CD8-positive, alpha-beta memory T cell (primary cell): ENCODE measurements at regions not wholly inside any gene's neighbourhood (a gene's known extent, or its start where the extent isn't known, plus 50 kb on each side); places are given as distances from the start of the nearest gene placed in this dataset.
A peak's percentile ranks its signal among the peaks of the same experiment; 100 is the strongest.

Source experiments
- CTCF ChIA-PET: fragments of 350-600 bp; sonication (Branson Sonifier 250); formaldehyde crosslinking; loops from one replicate; lab custom pipeline; 2021; ENCODE audit warnings: antibody characterized with exemption; lab: Charles Lee
- POLR2A ChIA-PET: fragments of 350-600 bp; sonication (Branson Sonifier 250); formaldehyde crosslinking; loops from one replicate; lab custom pipeline; 2021; ENCODE audit warnings: antibody characterized with exemption; lab: Charles Lee
- DNase-seq, 5 donors: peaks; one replicate each; pipeline versions ENCODE4 v3.0.0 to v3.0.0-alpha.2; 2020 to 2022; ENCODE audit warnings: mixed read lengths in 1 of 5
- H3K27ac ChIP-seq: one replicate; pipeline ENCODE4 v1.7.0; 2013; ENCODE audit warnings: low read depth, mild to moderate bottlenecking, low read length, moderate library complexity
- H3K27me3 ChIP-seq: 2 replicates; pipeline ENCODE4 v1.7.0; 2013; ENCODE audit warnings: low read length, mild to moderate bottlenecking; ENCODE audit not compliant: insufficient read depth, poor library complexity, severe bottlenecking
- H3K36me3 ChIP-seq: 2 replicates; pipeline ENCODE4 v1.7.0; 2013; ENCODE audit warnings: mild to moderate bottlenecking, low read length, moderate library complexity; ENCODE audit not compliant: insufficient read depth
- H3K4me1 ChIP-seq: 2 replicates; pipeline ENCODE4 v1.7.0; 2013; ENCODE audit warnings: mild to moderate bottlenecking, low read length, moderate library complexity; ENCODE audit not compliant: insufficient read depth
- H3K4me3 ChIP-seq: 2 replicates; pipeline ENCODE4 v1.7.0; 2013; ENCODE audit warnings: mild to moderate bottlenecking, low read length
- H3K9me3 ChIP-seq: 2 replicates; pipeline ENCODE4 v1.7.0; 2013; ENCODE audit warnings: mild to moderate bottlenecking, low read length
- H3K27ac Mint-ChIP-seq, 8 donors: one replicate each; pipeline ENCODE4 v1.8.0; 2020 to 2021; ENCODE audit warnings: mixed read lengths in 8 of 8, mild to moderate bottlenecking in 6 of 8, inconsistent platforms in 3 of 8, moderate library complexity in 3 of 8
- H3K27me3 Mint-ChIP-seq, 2 donors: one replicate each; pipeline ENCODE4 v1.8.0; 2020 to 2021; ENCODE audit warnings: mixed read lengths in 2 of 2, mild to moderate bottlenecking in 1 of 2, moderate library complexity in 1 of 2
- H3K36me3 Mint-ChIP-seq, 3 donors: one replicate each; pipeline ENCODE4 v1.8.0; 2020 to 2021; ENCODE audit warnings: mixed read lengths in 3 of 3, inconsistent platforms in 1 of 3, mild to moderate bottlenecking in 1 of 3
- H3K4me1 Mint-ChIP-seq, 3 donors: one replicate each; pipeline ENCODE4 v1.8.0; 2020 to 2021; ENCODE audit warnings: mixed read lengths in 3 of 3, inconsistent platforms in 1 of 3, mild to moderate bottlenecking in 1 of 3
- H3K4me3 Mint-ChIP-seq, 7 donors: one replicate each; pipeline ENCODE4 v1.8.0; 2020 to 2021; ENCODE audit warnings: mixed read lengths in 7 of 7, mild to moderate bottlenecking in 6 of 7, moderate library complexity in 4 of 7, inconsistent platforms in 2 of 7
- H3K9me3 Mint-ChIP-seq, 5 donors: one replicate each; pipeline ENCODE4 v1.8.0; 2020 to 2022; ENCODE audit warnings: mixed read lengths in 5 of 5, mild to moderate bottlenecking in 3 of 5, moderate library complexity in 2 of 5, inconsistent platforms in 1 of 5

DNA sequence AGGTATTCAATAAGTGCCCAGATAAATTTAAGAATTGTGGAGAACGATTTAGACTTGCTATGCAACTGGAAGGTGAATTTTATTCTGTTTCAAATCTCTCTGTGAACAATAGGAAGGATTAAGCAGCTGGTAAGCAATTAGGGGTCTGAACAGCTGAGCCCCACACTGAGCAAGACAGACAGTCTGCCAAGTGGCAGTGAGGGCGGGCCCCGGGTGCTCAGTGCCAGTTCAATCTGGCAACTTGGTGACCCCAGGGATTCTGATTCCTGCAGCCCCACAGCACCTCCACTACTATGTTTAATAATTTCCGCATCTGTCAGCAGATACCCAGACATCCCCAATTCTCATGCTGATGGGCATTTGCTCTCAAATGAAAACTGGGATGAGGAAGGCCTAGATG, 317.3 kb downstream of the PPP1R2C start:
- H3K27ac ChIP-seq, result no peak overlapping the region
- DNase-seq, result no peak
- no peak overlapping the region for H3K27ac Mint-ChIP-seq
- no peak overlapping the region for H3K4me3 ChIP-seq
- no peaks in the 10 kb centered on the region for H3K36me3 ChIP-seq
- ChIA-PET CTCF (no interaction called here), POLR2A (no interaction called here)
- no peaks in the 10 kb centered on the region for H3K9me3 Mint-ChIP-seq
- no peaks in the 10 kb centered on the region for H3K4me1 Mint-ChIP-seq
- no peaks in the 10 kb centered on the region for H3K27me3 ChIP-seq
- no peak overlapping the region for H3K4me3 Mint-ChIP-seq
- peaks cover 0 to 4% of the 10 kb centered on the region in 2 donors for H3K27me3 Mint-ChIP-seq
- H3K36me3 Mint-ChIP-seq, result no peaks in the 10 kb centered on the region
- no peaks in the 10 kb centered on the region for H3K4me1 ChIP-seq
- no peaks in the 10 kb centered on the region for H3K9me3 ChIP-seq

DNA sequence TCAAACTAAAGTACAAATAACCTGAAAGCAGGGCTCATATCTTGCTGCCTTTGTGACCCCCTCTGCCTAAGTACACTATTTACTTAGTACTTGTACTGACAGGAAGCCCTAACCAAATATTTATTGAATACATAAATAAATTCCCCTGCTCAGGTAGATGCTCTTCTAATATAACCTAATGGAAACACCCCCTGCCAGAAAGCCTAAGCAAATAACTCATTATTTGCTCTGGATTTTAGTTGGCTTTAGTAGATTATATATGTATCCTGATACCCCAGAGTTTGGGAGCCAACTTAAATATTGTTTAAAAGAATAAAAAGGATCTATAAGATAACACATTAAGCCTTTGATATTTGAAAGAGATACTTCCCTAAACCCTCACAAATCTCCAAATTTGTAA, 318.2 kb downstream of the PPP1R2C start:
- H3K9me3 Mint-ChIP-seq, result no peaks in the 10 kb centered on the region
- peaks cover 0 to 4% of the 10 kb centered on the region in 2 donors for H3K27me3 Mint-ChIP-seq
- Histone ChIP-seq H3K4me1 (no peaks in the 10 kb centered on the region), H3K9me3 (no peaks in the 10 kb centered on the region), H3K27me3 (no peaks in the 10 kb centered on the region), H3K4me3 (no peak overlapping the region), H3K36me3 (no peaks in the 10 kb centered on the region), H3K27ac (no peak overlapping the region)
- ChIA-PET CTCF (no interaction called here), POLR2A (no interaction called here)
- H3K4me3 Mint-ChIP-seq, result no peak overlapping the region
- no peaks in the 10 kb centered on the region for H3K4me1 Mint-ChIP-seq
- H3K27ac Mint-ChIP-seq, result no peak overlapping the region
- no peaks in the 10 kb centered on the region for H3K36me3 Mint-ChIP-seq
- DNase-seq, result no peak

DNA sequence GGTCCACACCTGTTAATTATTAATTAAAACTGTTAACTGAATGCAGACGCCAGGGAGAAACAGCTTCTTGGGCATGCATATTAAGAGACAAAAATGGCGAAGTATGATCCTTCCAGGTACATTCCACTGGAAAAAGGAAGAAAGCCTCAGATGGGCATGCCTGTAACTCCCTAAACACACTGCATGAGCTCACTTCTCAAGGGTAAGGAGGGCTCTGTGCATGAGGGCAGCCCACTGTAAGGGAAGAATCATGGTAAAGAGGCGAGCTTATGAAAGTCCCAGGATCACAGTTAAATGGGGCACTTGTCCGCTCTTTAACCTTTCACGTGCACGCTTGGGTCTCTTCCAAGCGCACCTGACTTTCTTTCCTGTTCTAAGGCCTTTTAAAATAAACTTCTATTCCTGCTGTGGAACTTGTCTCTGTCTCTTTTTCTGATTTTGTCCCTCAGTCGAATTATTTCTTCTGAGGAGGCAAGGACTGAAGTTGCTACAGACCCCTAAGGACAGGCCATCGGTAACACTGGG, 321.7 kb downstream of the PPP1R2C start:
- no peaks in the 10 kb centered on the region for H3K27me3 ChIP-seq
- no peaks in the 10 kb centered on the region for H3K9me3 Mint-ChIP-seq
- no peaks in the 10 kb centered on the region for H3K9me3 ChIP-seq
- H3K27me3 Mint-ChIP-seq, result no peaks in the 10 kb centered on the region
- no peak overlapping the region for H3K27ac ChIP-seq
- H3K36me3 ChIP-seq, result no peaks in the 10 kb centered on the region
- H3K4me3 Mint-ChIP-seq, result no peak overlapping the region
- H3K4me3 ChIP-seq, result no peak overlapping the region
- CTCF ChIA-PET, result no interaction called here
- no peaks in the 10 kb centered on the region for H3K4me1 ChIP-seq
- DNase-seq, result no peak
- H3K27ac Mint-ChIP-seq, result no peak overlapping the region
- no peaks in the 10 kb centered on the region for H3K36me3 Mint-ChIP-seq
- peaks cover 0 to 5% (median 0%) of the 10 kb centered on the region in 3 donors for H3K4me1 Mint-ChIP-seq
- POLR2A ChIA-PET, result no interaction called here

DNA sequence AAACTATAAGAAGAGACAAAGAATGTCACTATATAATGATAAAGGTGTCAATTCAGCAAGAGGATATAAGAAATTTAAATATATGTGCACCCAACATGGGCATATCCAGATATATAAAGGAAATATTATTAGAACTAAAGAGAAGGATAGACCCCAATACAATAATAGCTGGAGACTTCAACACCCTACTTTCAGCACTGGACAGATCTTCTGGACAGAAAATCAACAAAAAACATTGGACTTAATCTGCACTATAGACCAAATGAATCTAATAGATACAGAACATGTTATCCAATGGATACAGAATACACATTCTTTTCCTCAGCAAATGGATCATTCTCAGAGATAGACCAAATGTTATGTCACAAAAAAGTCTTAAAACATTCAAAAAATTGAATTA, 327.7 kb downstream of the PPP1R2C start:
- no peaks in the 10 kb centered on the region for H3K27me3 ChIP-seq
- no peaks in the 10 kb centered on the region for H3K4me1 ChIP-seq
- Mint-ChIP-seq H3K9me3 (peaks cover 0 to 9% (median 2%) of the 10 kb centered on the region in 5 donors), H3K27ac (no peak overlapping the region), H3K27me3 (no peaks in the 10 kb centered on the region), H3K4me1 (peaks cover 0 to 5% (median 0%) of the 10 kb centered on the region in 3 donors), H3K36me3 (peaks cover 0 to 10% (median 0%) of the 10 kb centered on the region in 3 donors), H3K4me3 (no peak overlapping the region)
- no peak overlapping the region for H3K27ac ChIP-seq
- ChIA-PET CTCF (no interaction called here), POLR2A (no interaction called here)
- no peaks in the 10 kb centered on the region for H3K36me3 ChIP-seq
- no peak for DNase-seq
- H3K4me3 ChIP-seq, result no peak overlapping the region
- H3K9me3 ChIP-seq, result no peaks in the 10 kb centered on the region

DNA sequence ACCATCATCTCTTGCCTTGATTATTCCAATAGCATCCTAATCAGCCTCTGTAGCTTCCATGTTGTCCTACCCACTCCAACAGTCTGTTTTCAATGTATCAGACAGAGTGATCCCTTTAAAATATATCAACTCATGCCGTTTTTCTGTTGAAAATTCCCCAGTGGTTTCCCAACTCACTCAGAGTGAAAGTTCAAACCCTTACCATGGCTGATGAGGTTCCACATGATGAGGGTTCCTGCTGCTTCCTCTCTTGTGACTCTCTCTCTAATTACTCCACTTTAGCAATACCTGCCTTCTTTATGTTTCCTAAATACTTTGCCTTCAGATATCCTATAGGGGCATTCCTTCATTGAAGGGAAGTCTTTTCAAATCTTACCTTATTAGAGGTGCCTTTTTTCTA, 334.7 kb downstream of the PPP1R2C start:
- H3K36me3 Mint-ChIP-seq, result peaks cover 0 to 20% (median 0%) of the 10 kb centered on the region in 3 donors
- H3K27me3 ChIP-seq, result no peaks in the 10 kb centered on the region
- DNase-seq, result no peak

DNA sequence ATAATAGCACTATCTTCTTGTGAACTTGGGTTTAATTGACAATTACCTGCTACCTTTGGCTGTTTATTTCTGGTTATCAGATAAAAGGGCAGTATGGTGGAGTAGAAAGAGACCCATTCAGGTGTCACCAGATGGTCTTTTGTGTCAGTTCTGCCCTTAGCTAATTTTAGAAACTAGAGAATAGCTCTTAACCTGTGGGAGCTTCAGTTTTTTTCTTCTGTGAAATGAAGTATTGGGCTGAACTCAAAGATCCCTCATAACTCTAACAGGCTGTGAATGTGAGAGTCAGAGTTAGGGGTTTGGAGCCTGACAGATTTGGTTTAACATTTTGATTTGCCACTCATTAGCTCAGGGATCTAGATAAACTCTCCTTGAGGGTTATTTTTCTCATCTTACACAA, 335.2 kb downstream of the PPP1R2C start:
- Mint-ChIP-seq H3K27me3 (no peaks in the 10 kb centered on the region), H3K9me3 (peaks cover 5 to 15% (median 8%) of the 10 kb centered on the region in 5 donors), H3K36me3 (peaks cover 0 to 22% (median 0%) of the 10 kb centered on the region in 3 donors), H3K4me3 (no peak overlapping the region), H3K27ac (no peak overlapping the region), H3K4me1 (peaks cover 5 to 6% (median 6%) of the 10 kb centered on the region in 3 donors)
- Histone ChIP-seq H3K9me3 (no peaks in the 10 kb centered on the region), H3K4me3 (no peak overlapping the region), H3K36me3 (no peaks in the 10 kb centered on the region), H3K27me3 (no peaks in the 10 kb centered on the region), H3K27ac (no peak overlapping the region), H3K4me1 (no peaks in the 10 kb centered on the region)
- POLR2A ChIA-PET, result no interaction called here
- no peak for DNase-seq
- CTCF ChIA-PET, result no interaction called here

More for the DNA sequence above, 334.7 kb downstream of the PPP1R2C start:
- H3K27ac ChIP-seq, result no peak overlapping the region
- H3K9me3 Mint-ChIP-seq, result peaks cover 5 to 15% (median 8%) of the 10 kb centered on the region in 5 donors
- H3K27me3 Mint-ChIP-seq, result no peaks in the 10 kb centered on the region
- H3K27ac Mint-ChIP-seq, result no peak overlapping the region
- no peaks in the 10 kb centered on the region for H3K4me1 ChIP-seq
- H3K4me3 ChIP-seq, result no peak overlapping the region
- H3K36me3 ChIP-seq, result no peaks in the 10 kb centered on the region
- CTCF ChIA-PET, result no interaction called here
- H3K4me3 Mint-ChIP-seq, result no peak overlapping the region
- H3K4me1 Mint-ChIP-seq, result peaks cover under 1 to 1% (median under 1%) of the 10 kb centered on the region in 3 donors
- POLR2A ChIA-PET, result no interaction called here
- no peaks in the 10 kb centered on the region for H3K9me3 ChIP-seq

DNA sequence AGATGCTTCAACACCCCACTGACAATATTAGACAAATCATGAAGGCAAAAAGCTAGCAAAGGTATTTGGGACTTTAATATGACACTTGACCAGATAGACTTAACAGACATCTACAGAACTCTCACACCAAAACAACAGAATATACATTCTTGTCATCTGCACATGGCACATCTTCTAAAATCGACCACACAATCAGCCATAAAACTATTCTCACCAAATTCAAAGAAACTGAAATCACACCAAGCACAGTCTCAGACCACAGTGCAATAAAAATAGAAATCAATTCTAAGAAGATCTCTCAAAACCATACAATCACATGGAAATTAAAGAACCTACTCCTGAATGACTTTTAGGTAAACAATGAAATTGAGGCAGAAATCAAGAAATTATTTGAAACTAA, 340.8 kb downstream of the PPP1R2C start:
- peak overlapping the region in 6 of 7 donors; percentile 2 to 57 (median 12) for H3K4me3 Mint-ChIP-seq
- peaks cover 0 to 4% (median 4%) of the 10 kb centered on the region in 5 donors for H3K9me3 Mint-ChIP-seq
- H3K27me3 Mint-ChIP-seq, result peaks cover 0 to 10% of the 10 kb centered on the region in 2 donors
- peaks cover 0 to 25% (median 4%) of the 10 kb centered on the region in 3 donors for H3K36me3 Mint-ChIP-seq
- H3K27ac Mint-ChIP-seq, result peak overlapping the region in 4 of 8 donors; percentile 12 to 68 (median 32)
- H3K9me3 ChIP-seq, result no peaks in the 10 kb centered on the region
- H3K4me3 ChIP-seq, result no peak overlapping the region
- no peak overlapping the region for H3K27ac ChIP-seq
- DNase-seq, result no peak
- peaks cover 21 to 24% (median 23%) of the 10 kb centered on the region in 3 donors for H3K4me1 Mint-ChIP-seq
- no peaks in the 10 kb centered on the region for H3K36me3 ChIP-seq
- no peaks in the 10 kb centered on the region for H3K27me3 ChIP-seq
- no peaks in the 10 kb centered on the region for H3K4me1 ChIP-seq
- POLR2A ChIA-PET, result no interaction called here
- CTCF ChIA-PET, result no interaction called here

DNA sequence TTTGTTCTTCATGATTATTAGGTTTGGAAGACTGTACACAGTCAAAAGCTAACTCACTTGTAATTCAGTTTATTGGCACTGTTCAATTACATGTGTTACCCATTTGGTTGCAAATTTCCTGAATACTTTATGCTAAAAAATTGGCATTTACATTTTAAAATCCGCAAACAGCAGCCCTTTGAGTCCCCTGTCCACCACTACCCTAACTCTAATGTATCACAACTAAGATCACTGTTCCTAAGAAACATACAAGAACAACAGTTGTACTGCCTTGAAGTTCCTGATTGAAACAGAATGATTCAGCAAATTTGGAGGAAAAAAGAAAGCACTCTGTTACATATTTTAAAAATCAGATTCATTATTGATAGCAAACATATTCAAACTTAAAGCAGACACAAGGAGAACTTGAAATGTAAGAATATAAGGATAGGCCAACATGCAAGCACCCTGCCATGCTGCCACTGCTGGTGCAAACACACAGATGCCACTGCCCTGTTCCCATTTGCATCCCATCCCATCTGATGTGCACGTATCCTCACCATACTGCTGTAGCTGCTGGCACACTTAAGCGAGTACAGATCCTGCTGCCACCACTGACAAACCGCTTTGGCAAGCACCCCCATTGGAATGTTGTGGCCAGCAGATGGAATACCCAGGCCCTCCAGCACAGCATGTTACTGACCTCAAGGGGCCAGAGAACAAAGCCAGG, 343.4 kb downstream of the PPP1R2C start:
- peaks cover 21 to 24% (median 23%) of the 10 kb centered on the region in 3 donors for H3K4me1 Mint-ChIP-seq
- no peak overlapping the region for H3K4me3 Mint-ChIP-seq
- no peaks in the 10 kb centered on the region for H3K4me1 ChIP-seq
- H3K27me3 Mint-ChIP-seq, result peaks cover 0 to 15% of the 10 kb centered on the region in 2 donors
- no peak overlapping the region for H3K4me3 ChIP-seq
- no peak for DNase-seq
- peaks cover 0 to 25% (median 4%) of the 10 kb centered on the region in 3 donors for H3K36me3 Mint-ChIP-seq
- CTCF ChIA-PET, result no interaction called here
- no peaks in the 10 kb centered on the region for H3K36me3 ChIP-seq
- H3K9me3 Mint-ChIP-seq, result peaks cover 0 to 4% (median 4%) of the 10 kb centered on the region in 5 donors
- no peak overlapping the region for H3K27ac Mint-ChIP-seq
- no peak overlapping the region for H3K27ac ChIP-seq
- H3K9me3 ChIP-seq, result no peaks in the 10 kb centered on the region
- no peaks in the 10 kb centered on the region for H3K27me3 ChIP-seq
- POLR2A ChIA-PET, result no interaction called here
